NCI-H187 (cell line): ENCODE measurements at regions not wholly inside any gene's neighbourhood (a gene's known extent, or its start where the extent isn't known, plus 50 kb on each side); places are given as distances from the start of the nearest gene placed in this dataset.
"Not testable (repeated sequence)": the region's sequence is repeated elsewhere in the genome, so short reads cannot be mapped to it uniquely, and the experiment has no call there.

ENCODE experiments used
- DNase-seq, 2 experiments: peaks; one replicate each; lab custom pipeline; 2025; lab: John Stamatoyannopoulos, UW

- no peak for DNase-seq
Measured at GRCh38 chr1:232352366-232352765, 277.6 kb downstream of the SIPA1L2 start.

DNA sequence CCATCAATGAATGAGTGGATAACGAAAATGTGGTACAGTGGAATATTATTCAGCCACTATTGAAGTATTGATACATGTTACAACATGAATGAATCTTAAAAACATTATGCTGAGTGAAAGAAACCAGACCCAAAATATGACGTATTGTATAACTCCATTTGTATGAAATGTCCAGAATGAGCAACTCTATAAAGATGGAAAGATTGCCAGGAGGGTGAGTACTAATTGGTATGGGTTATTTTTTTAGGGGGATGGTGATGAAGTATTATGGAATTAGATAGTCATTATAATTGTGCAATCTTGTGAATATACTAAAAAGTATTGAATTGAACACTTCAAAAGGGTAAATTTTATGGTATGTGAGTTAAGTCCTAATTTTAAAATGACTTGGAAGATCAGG, 278.6 kb downstream of the SIPA1L2 start:
- no peak for DNase-seq

GRCh38 chr1:232346844-232347243, 283.1 kb downstream of the SIPA1L2 start:
- DNase-seq, result no peak

DNA sequence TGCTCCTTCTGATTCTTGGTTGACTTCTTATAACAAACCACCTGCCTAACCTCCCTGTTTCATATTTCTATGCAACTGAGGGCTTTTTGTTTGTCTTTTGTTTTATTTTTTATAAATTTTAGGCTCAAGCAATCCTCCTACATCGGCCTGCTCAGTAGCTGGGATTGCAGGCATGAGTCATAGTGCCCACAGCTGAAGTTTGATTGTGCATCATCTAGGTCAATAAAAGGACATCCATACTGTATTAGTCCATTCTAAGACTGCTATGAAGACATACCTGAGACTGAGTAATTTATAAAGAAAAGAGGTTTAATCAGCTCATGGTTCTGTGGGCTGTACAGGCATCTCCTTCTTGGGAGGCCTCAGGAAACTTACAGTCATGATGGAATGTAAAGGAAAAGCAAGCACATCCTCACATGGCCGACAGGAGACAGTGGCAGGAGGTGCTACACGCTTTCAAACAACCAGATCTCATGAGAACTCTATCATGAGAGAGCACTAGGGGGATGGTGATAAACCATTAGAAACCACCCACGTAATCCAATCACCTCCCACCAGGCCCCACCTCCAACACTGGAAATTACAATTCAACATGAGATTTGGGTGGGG, 285.0 kb downstream of the SIPA1L2 start:
- DNase-seq, result no peak

GRCh38 chr1:232344186-232344585, 285.7 kb downstream of the SIPA1L2 start:
- DNase-seq, result not testable (repeated sequence)

DNA sequence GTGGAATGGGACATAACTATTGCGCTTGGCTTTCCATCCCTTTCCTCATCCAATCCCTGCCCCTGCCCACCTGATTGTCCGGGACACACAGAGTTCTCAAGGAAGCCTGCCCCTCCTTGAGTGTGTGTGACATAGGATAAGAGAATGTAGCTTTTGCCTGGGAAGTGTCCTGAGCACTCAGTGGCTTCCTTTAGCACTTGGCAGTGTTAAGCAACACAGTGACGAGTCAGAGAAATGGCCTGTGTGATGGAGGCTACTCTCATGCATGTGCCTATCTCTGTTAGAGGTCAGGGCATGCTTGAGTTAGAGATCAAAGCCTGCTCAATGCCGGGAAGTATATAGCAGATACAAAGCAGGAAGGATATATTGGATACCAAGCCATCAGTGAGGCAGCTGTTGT, 289.5 kb downstream of the SIPA1L2 start:
- no peak for DNase-seq

DNA sequence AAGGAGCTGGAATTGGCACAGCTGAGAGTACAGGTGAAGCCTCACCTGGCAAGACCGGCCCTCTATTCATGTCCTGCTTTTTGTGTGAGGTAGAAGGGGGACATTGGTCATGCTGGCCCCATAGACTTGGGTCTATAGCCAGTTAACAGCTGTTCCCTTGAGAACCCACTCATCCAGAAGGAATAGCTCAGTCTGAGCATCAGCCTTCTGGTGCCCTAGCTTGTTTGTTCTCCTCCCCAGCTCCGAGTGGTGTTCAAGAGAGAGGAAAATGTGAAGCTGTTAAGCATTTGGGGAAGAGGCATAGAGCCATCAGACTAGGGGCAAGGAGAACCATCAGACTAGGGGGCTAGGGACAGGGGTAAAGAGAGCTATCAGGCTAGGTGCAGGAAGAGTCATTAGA, 290.9 kb downstream of the SIPA1L2 start:
- DNase-seq, result no peak

- no peak for DNase-seq
Measured at GRCh38 chr1:232335741-232336293, 294.1 kb downstream of the SIPA1L2 start.

DNA sequence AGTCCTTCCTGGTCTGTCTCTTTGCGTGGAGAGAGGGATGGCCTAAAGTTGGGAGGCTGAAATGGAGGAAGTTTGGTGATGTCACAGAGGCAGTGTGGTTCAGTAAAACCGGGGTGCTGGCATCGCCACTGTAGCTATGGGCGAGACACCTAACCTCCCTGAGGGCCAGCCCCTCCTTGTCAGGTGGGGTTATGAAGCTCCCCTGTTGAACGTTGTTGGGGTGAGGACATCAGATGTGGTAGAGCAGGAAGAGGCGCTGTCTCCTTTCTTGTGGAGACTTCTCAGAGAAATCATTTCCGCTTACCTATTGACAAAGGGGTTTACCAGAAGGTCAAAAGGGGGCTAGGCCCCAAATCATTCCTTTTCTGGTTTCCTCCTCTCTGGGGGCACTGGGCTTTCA, 294.7 kb downstream of the SIPA1L2 start:
- DNase-seq, result no peak

DNA sequence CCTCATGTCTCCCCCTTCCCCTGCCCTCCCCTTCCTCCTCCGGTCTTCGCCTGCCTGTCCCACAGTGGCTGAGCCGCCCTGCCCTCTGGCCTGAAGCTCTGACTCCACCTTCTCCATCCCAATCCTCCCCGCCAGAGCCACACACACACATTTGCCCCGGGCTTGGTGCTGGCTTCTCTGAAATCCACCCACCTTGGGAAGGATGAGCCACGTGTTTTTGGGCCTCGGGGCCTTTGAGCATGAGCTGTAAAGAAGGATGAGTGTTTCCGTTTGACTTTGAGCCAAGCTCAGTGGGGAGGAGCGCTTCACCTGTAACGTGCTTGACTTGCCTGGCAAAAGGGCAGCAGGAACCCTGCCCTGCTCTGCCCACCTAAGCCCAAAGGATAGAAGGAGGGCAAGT, 295.1 kb downstream of the SIPA1L2 start:
- DNase-seq, result no peak

- DNase-seq, result no peak
Measured at GRCh38 chr1:232334246-232334645, 295.7 kb downstream of the SIPA1L2 start.

DNA sequence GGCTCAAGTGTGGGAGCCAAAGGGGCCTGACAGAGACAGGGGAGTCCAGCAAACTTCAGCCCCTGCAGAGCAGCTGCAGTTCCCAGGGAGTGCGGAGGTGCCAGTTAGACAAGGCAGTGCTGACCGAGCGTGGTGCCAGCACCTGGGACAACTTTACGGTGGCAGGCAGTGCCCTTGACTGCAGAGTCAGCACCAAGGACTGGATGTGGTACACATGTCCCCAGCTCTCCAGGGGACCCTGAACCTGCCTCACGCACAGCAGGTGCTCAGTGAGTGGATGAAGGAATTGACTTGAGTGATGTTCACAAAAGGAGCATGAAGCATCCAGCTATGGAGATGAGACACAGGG, 296.5 kb downstream of the SIPA1L2 start:
- no peak for DNase-seq

DNA sequence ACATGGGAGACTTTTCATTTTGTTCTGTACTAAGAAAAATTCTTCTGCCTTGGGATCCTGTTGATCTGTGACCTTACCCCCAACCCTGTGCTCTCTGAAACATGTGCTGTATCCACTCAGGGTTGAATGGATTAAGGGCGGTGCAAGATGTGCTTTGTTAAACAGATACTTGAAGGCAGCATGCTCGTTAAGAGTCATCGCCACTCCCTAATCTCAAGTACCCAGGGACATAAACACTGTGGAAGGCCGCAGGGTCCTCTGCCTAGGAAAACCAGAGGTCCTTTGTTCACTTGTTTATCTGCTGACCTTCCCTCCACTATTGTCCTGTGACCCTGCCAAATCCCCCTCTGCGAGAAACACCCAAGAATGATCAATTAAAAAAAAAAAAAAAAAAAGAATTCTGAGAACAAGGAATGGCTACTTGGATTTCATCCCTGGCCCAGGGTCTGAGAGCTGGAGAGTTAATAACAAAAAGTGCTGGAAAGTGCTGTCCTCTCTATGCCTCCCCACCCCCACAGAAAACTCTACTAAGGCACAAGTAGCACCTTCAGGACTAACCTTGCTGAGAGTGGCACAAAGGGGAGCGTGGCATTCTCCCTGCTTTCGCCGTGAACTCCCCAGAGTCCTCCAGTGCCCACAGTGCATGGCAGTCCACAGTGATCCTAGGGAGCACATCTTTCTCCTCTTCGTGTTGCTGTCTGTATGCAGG, 297.1 kb downstream of the SIPA1L2 start:
- peak in 1 of 2 experiments; percentile 33 for DNase-seq

DNA sequence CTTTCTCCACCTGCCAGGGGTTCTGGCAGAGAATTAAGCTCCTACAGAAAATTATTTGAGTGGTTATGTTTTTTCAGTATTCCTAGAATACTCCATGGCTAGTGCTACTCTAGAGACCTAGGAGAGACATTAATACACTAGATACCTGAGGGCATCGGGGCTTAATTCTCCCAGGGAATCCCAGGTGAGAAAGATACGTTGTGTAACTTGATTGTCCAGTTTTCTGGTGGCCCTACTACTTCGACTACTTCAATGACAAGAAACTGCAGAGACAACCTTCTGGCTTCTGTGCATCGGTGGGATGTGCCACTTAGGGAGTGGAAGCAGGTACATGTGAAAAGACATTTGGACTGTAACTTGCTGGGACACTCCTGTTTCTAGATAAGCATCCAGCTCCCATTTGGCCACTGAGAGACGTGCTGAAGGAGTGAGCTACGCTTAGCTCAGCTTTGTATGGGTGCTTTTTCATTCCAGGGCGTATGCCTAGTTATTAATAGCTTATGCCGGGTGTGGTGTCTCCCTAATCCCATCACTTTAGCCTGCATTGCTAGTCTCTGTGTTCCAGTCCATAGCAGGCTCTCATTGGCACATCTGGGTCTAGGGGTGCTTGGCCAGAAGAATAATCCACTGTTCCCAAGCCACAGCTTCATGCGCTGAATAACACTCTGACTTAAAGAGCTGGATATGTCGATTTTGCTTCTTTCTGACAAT, 300.7 kb downstream of the SIPA1L2 start:
- no peak for DNase-seq

DNA sequence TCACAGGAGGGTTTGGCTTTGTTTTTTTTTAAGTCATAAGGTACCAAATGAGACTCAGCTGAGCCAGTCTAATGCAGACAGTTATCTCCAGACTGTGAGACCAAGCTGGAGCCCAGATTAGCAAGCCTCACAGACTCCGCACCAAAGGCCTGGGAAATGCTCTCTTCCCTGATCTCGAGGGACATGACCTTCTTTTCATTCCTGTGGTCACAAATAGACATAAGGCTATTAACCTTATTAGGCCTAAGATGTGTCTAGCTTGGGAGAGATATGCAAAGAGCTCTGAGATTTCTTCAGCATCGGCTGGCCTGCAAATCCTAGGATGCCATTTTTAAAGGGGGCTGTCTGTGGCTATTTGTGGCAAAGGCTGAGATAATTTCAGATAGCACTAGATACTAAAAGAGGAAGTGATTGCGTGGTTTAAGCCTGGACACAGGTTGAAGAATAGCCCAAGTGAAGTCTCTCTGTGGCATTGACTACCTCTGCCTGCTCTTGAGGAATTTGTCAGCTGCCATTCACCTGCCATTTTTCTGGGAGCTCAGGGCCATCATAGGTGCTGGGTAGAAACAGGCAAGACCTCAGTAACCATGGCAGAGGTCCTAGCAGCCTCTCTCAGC, 301.3 kb downstream of the SIPA1L2 start:
- no peak for DNase-seq

DNA sequence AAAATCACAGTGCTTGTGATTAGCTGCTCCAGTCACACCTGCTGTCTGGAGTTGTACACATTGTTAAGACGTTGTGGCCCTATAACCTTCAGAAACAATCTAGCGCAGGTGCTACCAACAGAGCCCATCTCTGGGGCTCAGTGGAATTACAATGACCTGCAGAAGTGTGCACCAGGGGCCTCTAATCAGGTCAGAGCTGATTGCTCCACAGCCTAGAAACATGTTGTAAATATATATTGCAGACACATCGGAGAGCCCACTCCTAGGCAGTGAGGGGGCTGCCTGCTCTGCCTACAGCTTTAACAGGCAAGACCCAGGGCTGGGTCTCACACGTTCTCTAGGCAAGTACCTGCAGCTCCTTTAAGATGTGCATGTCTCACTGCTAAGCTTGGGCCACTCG, 302.0 kb downstream of the SIPA1L2 start:
- DNase-seq, result no peak

- no peak for DNase-seq
Measured at GRCh38 chr1:232327269-232327668, 302.7 kb downstream of the SIPA1L2 start.

- DNase-seq, result no peak
Measured at GRCh38 chr1:232322162-232322734, 307.7 kb downstream of the SIPA1L2 start.

DNA sequence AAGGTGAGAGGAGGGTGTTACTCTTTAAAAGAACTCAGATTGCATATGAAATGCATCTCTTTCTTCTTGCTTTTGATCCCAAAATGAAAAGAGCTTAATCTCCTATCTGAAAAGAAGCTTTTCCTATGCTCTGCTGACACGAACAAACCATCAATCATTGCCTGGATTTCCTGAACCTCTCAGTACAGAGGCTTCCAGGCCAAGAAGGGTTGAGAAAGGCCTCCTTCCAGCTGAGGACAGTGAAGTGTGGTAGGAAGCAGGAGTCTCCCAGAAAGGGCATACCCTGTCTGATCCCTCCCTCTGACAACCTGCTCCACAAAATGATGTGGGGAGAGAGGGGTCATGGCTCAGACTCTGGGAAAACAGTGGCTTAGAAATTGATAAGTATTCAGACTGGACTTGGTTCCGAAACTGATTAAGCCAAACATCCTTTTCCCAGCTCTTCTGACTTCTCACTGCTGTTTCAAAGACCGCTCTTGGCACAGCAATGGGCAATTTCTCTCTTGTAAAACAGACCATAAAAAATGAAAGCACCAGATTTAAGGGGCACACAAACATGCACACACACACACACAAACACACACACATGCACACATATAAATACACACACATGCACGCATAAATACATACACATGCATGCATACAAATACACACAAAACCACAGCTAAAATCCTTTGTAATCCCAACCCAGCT, 310.3 kb downstream of the SIPA1L2 start:
- DNase-seq, result no peak

DNA sequence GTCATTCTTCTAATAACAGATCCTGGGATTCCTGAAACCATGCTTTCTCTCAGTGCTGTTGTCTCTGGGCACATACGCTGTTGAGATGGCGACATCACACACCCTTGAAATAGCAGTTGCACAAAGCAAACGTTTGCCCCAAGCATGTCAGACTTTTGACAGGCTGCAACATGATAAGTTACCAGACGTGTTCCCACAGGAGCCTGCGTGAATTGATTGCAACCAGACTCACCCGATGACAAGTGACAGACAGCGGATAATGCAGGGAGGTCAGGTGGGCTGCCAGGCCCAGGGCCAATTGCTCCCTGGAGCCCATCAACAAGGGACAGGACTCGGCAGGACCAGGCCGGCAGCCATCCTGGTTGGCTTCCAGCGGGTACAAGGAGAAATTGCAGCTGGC, 310.9 kb downstream of the SIPA1L2 start:
- no peak for DNase-seq

- no peak for DNase-seq
Measured at GRCh38 chr1:232318143-232318542, 311.8 kb downstream of the SIPA1L2 start.

GRCh38 chr1:232317350-232317749, 312.6 kb downstream of the SIPA1L2 start:
- no peak for DNase-seq
